ENCODE measurements at regions not wholly inside any gene's neighbourhood (a gene's known extent, or its start where the extent isn't known, plus 50 kb on each side); places are given as distances from the start of the nearest gene placed in this dataset.
"Not testable (repeated sequence)": the region's sequence is repeated elsewhere in the genome, so short reads cannot be mapped to it uniquely, and the experiment has no call there.

DNA sequence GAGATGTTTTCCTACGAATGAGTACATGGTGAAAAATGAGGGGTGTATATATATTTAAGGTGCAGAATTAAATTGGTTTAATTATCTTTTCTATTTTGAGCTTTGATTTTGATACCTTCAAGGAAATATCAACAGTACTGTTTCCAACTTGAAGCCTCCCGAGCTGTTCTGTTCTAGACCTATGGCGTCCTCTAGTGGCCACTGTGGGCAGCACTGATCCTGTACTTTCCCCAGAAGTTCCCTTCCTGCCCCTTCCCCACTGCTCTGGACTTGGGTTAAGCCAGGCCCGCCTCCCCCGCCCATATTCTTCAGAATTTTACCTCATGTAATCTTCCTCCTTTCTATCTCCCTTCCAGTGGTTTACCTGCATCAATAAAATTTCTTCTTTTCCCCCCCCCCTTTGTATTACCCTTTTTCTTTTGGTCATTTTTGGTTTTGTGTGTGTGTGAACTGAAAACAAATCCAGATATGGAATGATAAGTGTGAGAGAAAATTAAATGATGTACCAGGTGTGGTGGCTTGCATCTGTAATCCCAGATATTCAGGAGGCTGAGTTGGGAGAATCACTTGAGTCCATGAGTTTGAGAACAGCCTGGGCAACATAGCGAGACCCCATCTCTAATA lies 1643.5 kb downstream of the TP53TG3F start:
- Histone ChIP-seq H3K4me2 (ENCODE audit: unreplicated experiment) (no peak overlapping the region), H3F3A (ENCODE audit: insufficient read depth) (no peaks in the 10 kb centered on the region), H3K36me3 (ENCODE audit: low read depth) (no peaks in the 10 kb centered on the region), H4K20me1 (ENCODE audit: insufficient read depth) (no peaks in the 10 kb centered on the region), H3K4me3 (no peak overlapping the region), H3K27ac (no peak overlapping the region), H3K9me3 (ENCODE audit: low read depth) (no peaks in the 10 kb centered on the region), H2AFZ (no peak overlapping the region), H3K79me2 (ENCODE audit: insufficient read depth) (no peaks in the 10 kb centered on the region), H3K4me1 (ENCODE audit: insufficient read depth) (no peaks in the 10 kb centered on the region), H3K9me2 (ENCODE audit: insufficient read depth) (no peaks in the 10 kb centered on the region), H3K9ac (no peak overlapping the region), H3K27me3 (replicated peaks; ENCODE audit: insufficient read depth) (no peaks in the 10 kb centered on the region)
- TF ChIP-seq EZH2phosphoT487 (IDR thresholded peaks at IDR 0.05; ENCODE audit: insufficient read depth, low read depth) (no peak), EZH2 (IDR thresholded peaks at IDR 0.05; ENCODE audit: insufficient read depth, poor library complexity, severe bottlenecking) (no peak)
- DNase-seq, result peak; percentile 0
- 4 to 8% methylated on average over 6 of the region's 6 CpGs for WGBS, 2 experiments (ENCODE audit: low coverage in 1 of 2, low lambda C conversion rate in 2 of 2, missing lambda C conversion rate in 2 of 2)
- in situ Hi-C loops (cut with MboI), result no loop called here

DNA sequence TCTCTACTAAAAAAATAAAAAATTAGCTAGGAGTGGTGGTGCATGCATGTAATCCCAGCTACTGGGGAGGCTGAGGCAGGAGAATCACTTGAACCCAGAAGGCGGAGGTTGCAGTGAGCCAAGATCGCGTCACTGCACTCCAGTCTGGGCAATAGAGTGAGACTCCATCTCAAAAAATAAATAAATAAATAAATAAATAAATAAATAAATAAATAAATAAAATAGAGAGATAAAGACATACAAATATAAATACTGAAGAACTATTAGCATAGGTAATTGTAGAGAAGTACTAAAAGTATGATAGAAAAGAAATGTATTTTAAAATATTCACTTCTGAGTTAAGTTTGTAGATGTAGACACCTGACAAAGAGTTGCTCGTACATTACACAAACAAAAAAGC lies 1652.4 kb downstream of the TP53TG3F start:
- H3F3A ChIP-seq (ENCODE audit: insufficient read depth); H3K4me3 ChIP-seq; H3K4me1 ChIP-seq (ENCODE audit: insufficient read depth); H3K4me2 ChIP-seq (ENCODE audit: unreplicated experiment); H4K20me1 ChIP-seq (ENCODE audit: insufficient read depth); H3K9me3 ChIP-seq (ENCODE audit: low read depth); DNase-seq; H2AFZ ChIP-seq; H3K36me3 ChIP-seq (ENCODE audit: low read depth); in situ Hi-C loops (cut with MboI); H3K79me2 ChIP-seq (ENCODE audit: insufficient read depth); H3K9ac ChIP-seq; H3K27ac ChIP-seq; H3K27me3 ChIP-seq (replicated peaks; ENCODE audit: insufficient read depth); H3K9me2 ChIP-seq (ENCODE audit: insufficient read depth): not testable (repeated sequence)
- WGBS, 2 experiments (ENCODE audit: low coverage in 1 of 2, low lambda C conversion rate in 2 of 2, missing lambda C conversion rate in 2 of 2), result 24 to 44% methylated on average over 4 of the region's 4 CpGs

DNA sequence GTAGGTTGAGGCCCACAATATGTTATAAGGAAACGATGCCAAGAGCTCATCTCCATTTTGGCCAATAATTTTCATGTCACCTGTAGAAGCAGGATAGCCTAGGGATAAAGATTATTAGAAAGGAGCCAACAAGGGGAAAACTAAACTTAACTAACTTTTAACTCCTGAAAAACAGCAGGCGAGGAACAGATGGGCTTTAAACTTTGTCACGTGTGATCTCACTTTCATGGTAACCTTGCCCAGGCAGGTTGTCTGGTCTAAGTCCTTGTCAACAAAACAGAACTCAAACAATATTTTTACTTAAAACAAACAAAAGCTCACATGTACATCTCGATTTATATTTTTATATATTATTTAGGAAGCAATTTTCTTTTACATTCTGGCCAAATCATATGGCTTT lies 1672.0 kb downstream of the TP53TG3F start:
- in situ Hi-C loops (cut with MboI), result no loop called here
- H3K4me2 ChIP-seq (ENCODE audit: unreplicated experiment), result no peak overlapping the region
- no peaks in the 10 kb centered on the region for H3F3A ChIP-seq (ENCODE audit: insufficient read depth)
- H3K79me2 ChIP-seq (ENCODE audit: insufficient read depth), result no peaks in the 10 kb centered on the region
- WGBS, 2 experiments (ENCODE audit: low coverage in 1 of 2, low lambda C conversion rate in 2 of 2, missing lambda C conversion rate in 2 of 2), result 9 to 11% methylated on average over 4 of the region's 4 CpGs
- no peak for TF ChIP-seq EZH2phosphoT487 (IDR thresholded peaks at IDR 0.05; ENCODE audit: insufficient read depth, low read depth)
- TF ChIP-seq EZH2 (IDR thresholded peaks at IDR 0.05; ENCODE audit: insufficient read depth, poor library complexity, severe bottlenecking), result no peak
- no peak overlapping the region for H2AFZ ChIP-seq
- H4K20me1 ChIP-seq (ENCODE audit: insufficient read depth), result no peaks in the 10 kb centered on the region
- H3K27me3 ChIP-seq (replicated peaks; ENCODE audit: insufficient read depth), result no peaks in the 10 kb centered on the region
- no peak overlapping the region for H3K4me3 ChIP-seq
- no peaks in the 10 kb centered on the region for H3K4me1 ChIP-seq (ENCODE audit: insufficient read depth)
- H3K9ac ChIP-seq, result no peak overlapping the region
- H3K36me3 ChIP-seq (ENCODE audit: low read depth), result no peaks in the 10 kb centered on the region
- H3K27ac ChIP-seq, result no peak overlapping the region
- no peaks in the 10 kb centered on the region for H3K9me3 ChIP-seq (ENCODE audit: low read depth)
- no peaks in the 10 kb centered on the region for H3K9me2 ChIP-seq (ENCODE audit: insufficient read depth)
- no peak for DNase-seq

DNA sequence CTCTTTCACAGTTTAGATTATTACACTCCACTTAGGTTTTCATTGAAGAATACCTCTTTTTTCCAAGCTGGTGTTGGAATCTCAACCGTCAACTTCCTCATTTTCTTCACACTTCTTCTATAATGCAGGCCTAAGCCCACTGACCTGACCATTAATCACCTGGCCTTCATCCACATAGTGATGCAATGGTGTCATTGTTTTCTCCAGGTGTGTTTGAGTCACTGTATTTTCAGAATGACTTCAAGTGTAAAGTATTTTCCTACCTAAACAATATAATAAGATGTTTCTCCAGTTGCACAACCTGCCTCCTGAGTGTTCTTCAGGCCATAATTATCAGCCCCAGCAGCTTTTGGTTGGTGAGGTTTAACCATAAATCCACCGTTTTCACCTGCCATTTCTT lies 1675.1 kb downstream of the TP53TG3F start:
- in situ Hi-C loops (cut with MboI), result no loop called here
- no peaks in the 10 kb centered on the region for H3K36me3 ChIP-seq (ENCODE audit: low read depth)
- H3K9ac ChIP-seq, result no peak overlapping the region
- no peaks in the 10 kb centered on the region for H3K79me2 ChIP-seq (ENCODE audit: insufficient read depth)
- no peaks in the 10 kb centered on the region for H3K4me1 ChIP-seq (ENCODE audit: insufficient read depth)
- no peak overlapping the region for H3K4me3 ChIP-seq
- no peak for DNase-seq
- no peak overlapping the region for H3K4me2 ChIP-seq (ENCODE audit: unreplicated experiment)
- no peaks in the 10 kb centered on the region for H3K9me3 ChIP-seq (ENCODE audit: low read depth)
- no peaks in the 10 kb centered on the region for H4K20me1 ChIP-seq (ENCODE audit: insufficient read depth)
- 5 to 13% methylated on average over 2 of the region's 2 CpGs for WGBS, 2 experiments (ENCODE audit: low coverage in 1 of 2, low lambda C conversion rate in 2 of 2, missing lambda C conversion rate in 2 of 2)
- H3K9me2 ChIP-seq (ENCODE audit: insufficient read depth), result no peaks in the 10 kb centered on the region
- no peak overlapping the region for H3K27ac ChIP-seq
- H3F3A ChIP-seq (ENCODE audit: insufficient read depth), result no peaks in the 10 kb centered on the region
- no peak for TF ChIP-seq EZH2phosphoT487 (IDR thresholded peaks at IDR 0.05; ENCODE audit: insufficient read depth, low read depth)
- no peak for TF ChIP-seq EZH2 (IDR thresholded peaks at IDR 0.05; ENCODE audit: insufficient read depth, poor library complexity, severe bottlenecking)
- no peak overlapping the region for H2AFZ ChIP-seq
- H3K27me3 ChIP-seq (replicated peaks; ENCODE audit: insufficient read depth), result no peaks in the 10 kb centered on the region

All from GM23248 (cell line).